KMS-11 (cell line): ENCODE measurements at regions not wholly inside any gene's neighbourhood (a gene's known extent, or its start where the extent isn't known, plus 50 kb on each side); places are given as distances from the start of the nearest gene placed in this dataset.

ENCODE experiments used
- H2AFZ ChIP-seq: fragments of 200-600 bp; sonication (generic); 2 replicates; pipeline ENCODE4 v1.6.1; 2016; ENCODE audit warnings: antibody characterized with exemption, mixed run types, low read depth
- H3K27ac ChIP-seq: fragments of 200-600 bp; sonication (generic); 2 replicates; pipeline ENCODE4 v1.6.1; 2016; ENCODE audit warnings: mild to moderate bottlenecking, mixed run types
- H3K27me3 ChIP-seq: fragments of 200-600 bp; sonication (generic); 2 replicates; pipeline ENCODE4 v1.6.1; 2017; ENCODE audit warnings: mild to moderate bottlenecking, low read depth, mixed run types, moderate library complexity; ENCODE audit not compliant: insufficient read depth
- H3K36me3 ChIP-seq: fragments of 200-600 bp; sonication (generic); 2 replicates; pipeline ENCODE4 v1.6.1; 2017; ENCODE audit warnings: mild to moderate bottlenecking, mixed run types; ENCODE audit not compliant: insufficient read depth
- H3K4me1 ChIP-seq: fragments of 200-600 bp; sonication (generic); 2 replicates; pipeline ENCODE4 v1.6.1; 2016; ENCODE audit warnings: mild to moderate bottlenecking, low read depth, mixed run types; ENCODE audit not compliant: poor library complexity, severe bottlenecking
- H3K4me2 ChIP-seq: fragments of 200-600 bp; sonication (generic); 2 replicates; pipeline ENCODE4 v1.7.0; 2016; ENCODE audit warnings: mild to moderate bottlenecking, mixed run types
- H3K4me3 ChIP-seq: fragments of 200-600 bp; sonication (generic); IDR thresholded peaks from 2 replicates; pipeline ENCODE4 v1.6.1; 2017; ENCODE audit warnings: low read depth, low read length, mixed read lengths; ENCODE audit not compliant: insufficient read depth
- H3K79me2 ChIP-seq: fragments of 200-600 bp; sonication (generic); 2 replicates; pipeline ENCODE4 v1.6.1; 2016; ENCODE audit warnings: low read depth, mixed run types; ENCODE audit not compliant: insufficient read depth
- H3K9ac ChIP-seq: fragments of 200-600 bp; sonication (generic); 2 replicates; pipeline ENCODE4 v1.6.1; 2016; ENCODE audit warnings: mild to moderate bottlenecking, mixed run types
- H4K20me1 ChIP-seq: fragments of 200-600 bp; sonication (generic); 2 replicates; pipeline ENCODE4 v1.6.1; 2016; ENCODE audit warnings: mild to moderate bottlenecking, mixed run types; ENCODE audit not compliant: insufficient read depth
- TF ChIP-seq, protein P1 (sequence below): fragments of 200-600 bp; sonication (generic); conservative IDR thresholded peaks from 2 replicates; pipeline ENCODE4 v1.6.1; 2017; ENCODE audit warnings: low read depth, mild to moderate bottlenecking, antibody characterized with exemption, low read length, moderate library complexity, mixed read lengths

DNA sequence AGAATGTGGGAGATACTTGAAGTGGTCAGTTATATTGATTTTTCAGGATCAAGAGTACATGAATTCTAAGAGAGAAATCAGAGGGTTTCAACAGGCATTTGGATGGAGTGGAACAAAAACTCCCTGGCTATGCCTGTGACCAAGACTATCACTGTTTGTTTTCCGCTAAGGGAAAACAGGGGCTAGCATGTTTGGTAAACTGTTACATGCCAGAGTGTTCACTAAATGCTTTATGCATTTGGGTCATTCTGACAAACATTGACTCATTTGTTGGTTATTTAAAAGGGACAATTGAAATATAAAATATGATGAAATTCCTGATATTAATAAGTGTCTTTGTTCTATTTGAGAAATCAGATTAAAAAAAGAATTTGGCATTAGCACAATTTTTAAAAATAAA, 603.9 kb upstream of the KCNMB2 start:
- Histone ChIP-seq H3K4me3 (no peak overlapping the region), H3K79me2 (no peaks in the 10 kb centered on the region), H3K9ac (no peak overlapping the region), H3K4me1 (no peaks in the 10 kb centered on the region), H3K27ac (no peak overlapping the region), H3K4me2 (no peak overlapping the region), H4K20me1 (no peaks in the 10 kb centered on the region), H3K36me3 (no peaks in the 10 kb centered on the region), H2AFZ (no peak overlapping the region), H3K27me3 (no peaks in the 10 kb centered on the region)
- TF ChIP-seq, protein P1, sequence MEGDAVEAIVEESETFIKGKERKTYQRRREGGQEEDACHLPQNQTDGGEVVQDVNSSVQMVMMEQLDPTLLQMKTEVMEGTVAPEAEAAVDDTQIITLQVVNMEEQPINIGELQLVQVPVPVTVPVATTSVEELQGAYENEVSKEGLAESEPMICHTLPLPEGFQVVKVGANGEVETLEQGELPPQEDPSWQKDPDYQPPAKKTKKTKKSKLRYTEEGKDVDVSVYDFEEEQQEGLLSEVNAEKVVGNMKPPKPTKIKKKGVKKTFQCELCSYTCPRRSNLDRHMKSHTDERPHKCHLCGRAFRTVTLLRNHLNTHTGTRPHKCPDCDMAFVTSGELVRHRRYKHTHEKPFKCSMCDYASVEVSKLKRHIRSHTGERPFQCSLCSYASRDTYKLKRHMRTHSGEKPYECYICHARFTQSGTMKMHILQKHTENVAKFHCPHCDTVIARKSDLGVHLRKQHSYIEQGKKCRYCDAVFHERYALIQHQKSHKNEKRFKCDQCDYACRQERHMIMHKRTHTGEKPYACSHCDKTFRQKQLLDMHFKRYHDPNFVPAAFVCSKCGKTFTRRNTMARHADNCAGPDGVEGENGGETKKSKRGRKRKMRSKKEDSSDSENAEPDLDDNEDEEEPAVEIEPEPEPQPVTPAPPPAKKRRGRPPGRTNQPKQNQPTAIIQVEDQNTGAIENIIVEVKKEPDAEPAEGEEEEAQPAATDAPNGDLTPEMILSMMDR, result no peak

DNA sequence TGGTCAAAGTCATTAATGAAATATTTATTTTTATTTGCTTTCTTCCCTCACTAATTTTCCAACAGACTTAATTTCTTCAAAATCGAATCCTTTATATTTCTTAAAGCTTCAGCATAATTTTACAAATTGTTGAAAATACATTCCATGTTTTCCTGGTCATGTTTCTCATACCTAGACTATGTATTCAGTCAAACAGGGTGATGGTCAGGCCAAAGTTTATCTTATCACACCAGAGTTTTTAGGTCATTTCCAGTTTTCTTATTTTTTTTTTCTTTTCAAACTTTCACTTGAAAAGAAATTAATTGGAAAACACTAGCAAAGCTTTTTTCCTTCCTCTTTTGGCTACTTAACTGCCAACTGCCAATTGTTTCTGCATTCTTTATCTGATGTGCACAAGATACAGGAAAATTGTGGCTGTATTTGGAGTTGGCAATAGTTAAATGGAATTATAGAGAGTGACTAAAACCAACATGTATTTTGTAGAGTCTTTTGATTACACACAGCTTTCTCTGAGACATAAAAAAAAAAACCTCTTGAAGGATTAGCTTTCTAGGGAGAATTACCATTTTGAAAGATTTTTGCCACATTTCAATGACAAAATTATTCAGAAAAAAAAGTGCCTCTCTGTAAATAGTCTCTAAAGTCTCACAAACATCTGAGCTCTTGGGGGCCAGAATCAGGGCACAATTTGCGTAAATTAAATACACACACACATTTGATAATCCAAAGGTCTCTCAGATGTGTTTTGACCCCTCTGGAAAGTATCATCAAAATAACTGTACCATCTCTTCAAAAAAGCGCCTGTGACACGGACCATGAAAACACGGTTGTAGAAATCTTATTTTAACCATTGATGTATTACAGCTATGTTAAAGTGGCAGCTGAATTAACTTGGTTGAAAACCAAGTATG, 603.2 kb upstream of the KCNMB2 start:
- H3K27me3 ChIP-seq, result no peaks in the 10 kb centered on the region
- H3K36me3 ChIP-seq, result no peaks in the 10 kb centered on the region
- no peak overlapping the region for H3K4me2 ChIP-seq
- H3K4me1 ChIP-seq, result no peaks in the 10 kb centered on the region
- H3K79me2 ChIP-seq, result no peaks in the 10 kb centered on the region
- no peak overlapping the region for H3K27ac ChIP-seq
- no peaks in the 10 kb centered on the region for H4K20me1 ChIP-seq
- no peak overlapping the region for H3K4me3 ChIP-seq
- no peak overlapping the region for H3K9ac ChIP-seq
- no peak overlapping the region for H2AFZ ChIP-seq
- TF ChIP-seq, protein P1, result no peak

DNA sequence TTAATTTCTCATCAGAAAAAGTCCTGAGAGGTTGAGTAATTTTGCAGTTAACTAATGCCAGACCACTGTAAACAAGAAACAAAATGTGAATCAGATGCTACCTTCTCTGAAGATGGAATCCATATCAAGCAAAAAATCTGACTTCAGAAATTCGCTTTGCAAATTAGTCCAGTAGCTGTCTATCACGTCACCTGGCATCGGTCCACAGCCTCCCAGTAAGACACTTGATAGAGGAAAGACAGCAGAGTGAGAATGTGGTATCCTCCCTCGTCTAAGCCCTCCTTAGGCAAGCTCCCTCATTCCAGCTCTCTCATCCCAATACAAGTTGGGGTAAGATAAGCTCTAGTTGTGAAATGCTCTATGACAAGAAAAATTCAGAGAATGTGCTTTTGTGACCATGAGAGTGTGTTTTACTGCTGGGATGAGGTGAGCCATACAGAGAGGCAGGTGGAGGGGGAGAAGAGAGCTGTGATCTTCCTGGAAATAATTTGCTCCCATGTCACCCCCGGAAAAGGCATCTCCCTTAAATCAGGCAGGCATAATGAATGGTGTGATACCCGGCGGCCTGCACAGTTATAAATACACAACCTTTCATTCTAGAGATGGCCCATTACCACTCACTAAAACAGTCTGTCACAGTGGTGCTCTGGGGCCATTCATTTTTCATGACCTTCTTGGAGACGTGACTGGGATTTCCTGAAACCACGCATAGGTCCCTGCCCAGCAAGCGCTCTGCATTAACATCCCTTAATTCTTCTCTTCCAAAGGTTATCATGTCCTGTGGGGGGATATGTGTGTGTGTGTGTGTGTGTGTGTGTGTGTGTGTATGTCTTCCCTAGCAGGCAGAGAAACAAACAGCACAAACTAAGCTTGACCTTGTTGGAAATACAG, 602.0 kb upstream of the KCNMB2 start:
- H3K4me2 ChIP-seq, result no peak overlapping the region
- no peaks in the 10 kb centered on the region for H3K4me1 ChIP-seq

DNA sequence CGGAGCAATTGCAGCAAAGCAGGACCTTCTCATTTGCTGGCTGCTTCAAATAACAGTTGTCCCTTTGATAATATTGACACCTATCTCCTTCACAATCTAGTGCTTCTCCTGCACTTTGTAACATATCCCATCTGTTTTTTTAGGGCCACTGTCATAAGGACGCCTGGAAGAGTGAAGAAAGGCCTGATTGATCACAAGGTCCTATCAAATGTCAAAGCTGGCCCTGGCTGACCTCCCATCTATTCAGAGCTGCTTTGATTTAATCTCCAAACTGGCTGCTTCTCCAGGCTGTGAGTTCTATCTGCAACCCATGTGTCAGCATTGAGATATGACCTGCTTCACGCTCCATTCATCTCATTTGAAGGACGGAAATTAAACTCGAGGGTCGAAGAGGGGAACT, 601.2 kb upstream of the KCNMB2 start:
- Histone ChIP-seq H3K27me3 (no peaks in the 10 kb centered on the region), H3K9ac (no peak overlapping the region), H4K20me1 (no peaks in the 10 kb centered on the region), H3K36me3 (no peaks in the 10 kb centered on the region), H3K4me3 (no peak overlapping the region), H3K4me2 (no peak overlapping the region), H3K79me2 (no peaks in the 10 kb centered on the region), H2AFZ (no peak overlapping the region), H3K27ac (no peak overlapping the region), H3K4me1 (no peaks in the 10 kb centered on the region)
- TF ChIP-seq, protein P1, result no peak

More for the DNA sequence above, 602.0 kb upstream of the KCNMB2 start:
- no peaks in the 10 kb centered on the region for H3K79me2 ChIP-seq
- H3K9ac ChIP-seq, result no peak overlapping the region
- no peaks in the 10 kb centered on the region for H4K20me1 ChIP-seq
- no peak overlapping the region for H2AFZ ChIP-seq
- TF ChIP-seq, protein P1, result no peak
- no peak overlapping the region for H3K4me3 ChIP-seq
- H3K27ac ChIP-seq, result no peak overlapping the region
- H3K36me3 ChIP-seq, result no peaks in the 10 kb centered on the region
- no peaks in the 10 kb centered on the region for H3K27me3 ChIP-seq
